ENCODE measurements at regions not wholly inside any gene's neighbourhood (a gene's known extent, or its start where the extent isn't known, plus 50 kb on each side); places are given as distances from the start of the nearest gene placed in this dataset.
"Not testable (repeated sequence)": the region's sequence is repeated elsewhere in the genome, so short reads cannot be mapped to it uniquely, and the experiment has no call there.

- DNase-seq (ENCODE audit: low read depth in 2 of 2) = no peak
Observed at GRCh38 chr5:12772276-12772675, 868.0 kb upstream of the CTNND2 start.

- no peak for DNase-seq (ENCODE audit: low read depth in 2 of 2)
Observed at GRCh38 chr5:12759377-12759776, 855.1 kb upstream of the CTNND2 start.

GRCh38 chr5:12757035-12757434 lies 852.8 kb upstream of the CTNND2 start:
- DNase-seq (ENCODE audit: low read depth in 2 of 2) = no peak

GRCh38 chr5:12745537-12745936 lies 841.3 kb upstream of the CTNND2 start:
- no peak for DNase-seq (ENCODE audit: low read depth in 2 of 2)

GRCh38 chr5:12743582-12743981 lies 839.3 kb upstream of the CTNND2 start:
- no peak for DNase-seq (ENCODE audit: low read depth in 2 of 2)

GRCh38 chr5:12730354-12730753 lies 826.1 kb upstream of the CTNND2 start:
- no peak for DNase-seq (ENCODE audit: low read depth in 2 of 2)

- no peak for DNase-seq (ENCODE audit: low read depth in 2 of 2)
Observed at GRCh38 chr5:12716664-12717063, 812.4 kb upstream of the CTNND2 start.

GRCh38 chr5:12707560-12707959 lies 803.3 kb upstream of the CTNND2 start:
- DNase-seq (ENCODE audit: low read depth in 2 of 2) = no peak

- no peak for DNase-seq (ENCODE audit: low read depth in 2 of 2)
Observed at GRCh38 chr5:12704955-12705354, 800.7 kb upstream of the CTNND2 start.

GRCh38 chr5:12703254-12703653 lies 799.0 kb upstream of the CTNND2 start:
- DNase-seq (ENCODE audit: low read depth in 2 of 2) = no peak

- DNase-seq (ENCODE audit: low read depth in 2 of 2) = no peak
Observed at GRCh38 chr5:12695651-12696050, 791.4 kb upstream of the CTNND2 start.

GRCh38 chr5:12691330-12691729 lies 787.1 kb upstream of the CTNND2 start:
- no peak for DNase-seq (ENCODE audit: low read depth in 2 of 2)

GRCh38 chr5:12690361-12690760 lies 786.1 kb upstream of the CTNND2 start:
- no peak for DNase-seq (ENCODE audit: low read depth in 2 of 2)

- no peak for DNase-seq (ENCODE audit: low read depth in 2 of 2)
Observed at GRCh38 chr5:12683249-12683648, 779.0 kb upstream of the CTNND2 start.

- no peak for DNase-seq (ENCODE audit: low read depth in 2 of 2)
Observed at GRCh38 chr5:12679731-12680130, 775.5 kb upstream of the CTNND2 start.

- DNase-seq (ENCODE audit: low read depth in 2 of 2) = no peak
Observed at GRCh38 chr5:12675959-12676358, 771.7 kb upstream of the CTNND2 start.

GRCh38 chr5:12672141-12672540 lies 767.9 kb upstream of the CTNND2 start:
- no peak for DNase-seq (ENCODE audit: low read depth in 2 of 2)

GRCh38 chr5:12669326-12669725 lies 765.1 kb upstream of the CTNND2 start:
- no peak for DNase-seq (ENCODE audit: low read depth in 2 of 2)

GRCh38 chr5:12668564-12668963 lies 764.3 kb upstream of the CTNND2 start:
- no peak for DNase-seq (ENCODE audit: low read depth in 2 of 2)

GRCh38 chr5:12667818-12668217 lies 763.6 kb upstream of the CTNND2 start:
- not testable (repeated sequence) for DNase-seq (ENCODE audit: low read depth in 2 of 2)

- DNase-seq (ENCODE audit: low read depth in 2 of 2) = not testable (repeated sequence)
Observed at GRCh38 chr5:12665772-12666171, 761.5 kb upstream of the CTNND2 start.

GRCh38 chr5:12662545-12663314 lies 758.5 kb upstream of the CTNND2 start:
- DNase-seq (ENCODE audit: low read depth in 2 of 2) = no peak

GRCh38 chr5:12661617-12662370 lies 757.5 kb upstream of the CTNND2 start:
- DNase-seq (ENCODE audit: low read depth in 2 of 2) = no peak

All from dermis microvascular lymphatic vessel endothelial cell (primary cell).